BE2C (cell line): ENCODE measurements at regions not wholly inside any gene's neighbourhood (a gene's known extent, or its start where the extent isn't known, plus 50 kb on each side); places are given as distances from the start of the nearest gene placed in this dataset.

ENCODE experiments used
- DNase-seq: peaks from one replicate; pipeline ENCODE4 v3.0.0-alpha.2; 2020
- H3K27me3 ChIP-seq: fragments of 250-450 bp; sonication (Bioruptor Pico); 2 replicates; pipeline ENCODE4 v1.5.1; 2020; ENCODE audit warnings: mild to moderate bottlenecking
- H3K36me3 ChIP-seq: fragments of 250-450 bp; sonication (Bioruptor Pico); 2 replicates; pipeline ENCODE4 v1.5.1; 2020; ENCODE audit warnings: mild to moderate bottlenecking
- H3K4me1 ChIP-seq: fragments of 250-450 bp; sonication (Bioruptor Pico); 2 replicates; pipeline ENCODE4 v1.5.1; 2020
- H3K4me3 ChIP-seq: 2 replicates; pipeline ENCODE4 v1.5.1; 2011; ENCODE audit warnings: low read depth, low read length
- H3K9me3 ChIP-seq: fragments of 250-450 bp; sonication (Bioruptor Pico); 2 replicates; pipeline ENCODE4 v1.5.1; 2020
- CTCF ChIP-seq: IDR thresholded peaks from 2 replicates; pipeline ENCODE4 v1.5.1; 2012; ENCODE audit warnings: mild to moderate bottlenecking, low read depth, low read length

GRCh38 chr5:6859023-6859422 is 145.8 kb downstream of the TENT4A start:
- DNase-seq = no peak
- no peaks in the 10 kb centered on the region; the same call in 1 of the 2 replicates for H3K27me3 ChIP-seq

GRCh38 chr5:6859951-6860638 is 146.9 kb downstream of the TENT4A start:
- no peak for DNase-seq
- no peaks in the 10 kb centered on the region for H3K36me3 ChIP-seq
- H3K4me1 ChIP-seq = no peaks in the 10 kb centered on the region
- H3K9me3 ChIP-seq = no peaks in the 10 kb centered on the region
- H3K4me3 ChIP-seq = no peak overlapping the region
- peaks cover 5% of the 10 kb centered on the region; the same call in 1 of the 2 replicates for H3K27me3 ChIP-seq
- no peak for TF ChIP-seq CTCF

More at GRCh38 chr5:6859023-6859422, 145.8 kb downstream of the TENT4A start:
- Histone ChIP-seq H3K9me3 (no peaks in the 10 kb centered on the region), H3K36me3 (no peaks in the 10 kb centered on the region), H3K4me1 (no peaks in the 10 kb centered on the region), H3K4me3 (no peak overlapping the region)
- no peak for TF ChIP-seq CTCF

- no peaks in the 10 kb centered on the region for H3K4me1 ChIP-seq
- no peak for DNase-seq
- TF ChIP-seq CTCF = no peak
- H3K36me3 ChIP-seq = no peaks in the 10 kb centered on the region
- H3K27me3 ChIP-seq = peaks cover 5% of the 10 kb centered on the region; the same call in 1 of the 2 replicates
- H3K9me3 ChIP-seq = no peaks in the 10 kb centered on the region
- no peak overlapping the region for H3K4me3 ChIP-seq
Observed at GRCh38 chr5:6861036-6861435, 147.8 kb downstream of the TENT4A start.

DNA sequence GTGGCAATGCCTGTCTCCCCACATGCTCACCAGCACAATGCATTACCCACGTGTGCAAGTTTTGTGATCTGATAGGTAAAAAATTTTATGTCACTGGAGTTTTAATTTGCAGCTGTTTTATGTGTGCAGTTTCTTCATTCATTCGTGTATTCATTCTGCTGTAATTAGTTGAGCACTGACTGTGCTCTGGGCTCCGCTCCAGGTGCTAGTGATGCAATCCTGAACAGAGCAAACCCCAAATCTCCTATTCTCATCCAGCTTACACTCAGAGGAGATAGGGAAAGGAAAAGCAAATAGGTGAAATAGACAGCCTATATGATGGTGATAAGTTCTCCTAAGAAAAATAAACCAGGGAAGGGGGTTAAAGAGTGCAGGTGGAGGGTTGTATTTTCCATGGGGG is 148.4 kb downstream of the TENT4A start:
- Histone ChIP-seq H3K4me3 (no peak overlapping the region), H3K4me1 (no peaks in the 10 kb centered on the region), H3K9me3 (no peaks in the 10 kb centered on the region), H3K36me3 (no peaks in the 10 kb centered on the region), H3K27me3 (peaks cover 5% of the 10 kb centered on the region; the same call in 1 of the 2 replicates)
- no peak for TF ChIP-seq CTCF
- DNase-seq = no peak

DNA sequence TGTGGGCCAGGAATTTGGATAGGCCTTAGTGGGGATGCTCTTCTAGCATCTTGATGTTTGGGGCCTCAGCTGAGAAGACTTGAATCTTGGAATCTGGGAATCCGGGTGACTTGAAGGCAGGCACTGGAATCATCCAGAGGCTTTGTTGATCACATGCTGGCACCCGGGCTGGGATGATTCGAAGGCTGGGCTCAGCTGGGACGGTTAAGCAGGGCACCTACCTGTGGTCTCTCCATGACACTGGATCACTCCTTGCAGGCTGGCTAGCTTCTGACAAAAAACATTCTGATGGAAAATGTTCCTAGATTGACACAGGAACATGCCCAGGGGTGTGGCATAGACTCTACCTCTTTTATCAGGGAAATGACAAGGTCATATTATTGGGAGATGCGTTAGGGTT is 149.1 kb downstream of the TENT4A start:
- no peak for TF ChIP-seq CTCF
- H3K4me3 ChIP-seq = no peak overlapping the region
- no peaks in the 10 kb centered on the region for H3K9me3 ChIP-seq
- H3K27me3 ChIP-seq = peaks cover 5% of the 10 kb centered on the region; the same call in 1 of the 2 replicates
- H3K36me3 ChIP-seq = no peaks in the 10 kb centered on the region
- DNase-seq = no peak
- H3K4me1 ChIP-seq = no peaks in the 10 kb centered on the region

DNA sequence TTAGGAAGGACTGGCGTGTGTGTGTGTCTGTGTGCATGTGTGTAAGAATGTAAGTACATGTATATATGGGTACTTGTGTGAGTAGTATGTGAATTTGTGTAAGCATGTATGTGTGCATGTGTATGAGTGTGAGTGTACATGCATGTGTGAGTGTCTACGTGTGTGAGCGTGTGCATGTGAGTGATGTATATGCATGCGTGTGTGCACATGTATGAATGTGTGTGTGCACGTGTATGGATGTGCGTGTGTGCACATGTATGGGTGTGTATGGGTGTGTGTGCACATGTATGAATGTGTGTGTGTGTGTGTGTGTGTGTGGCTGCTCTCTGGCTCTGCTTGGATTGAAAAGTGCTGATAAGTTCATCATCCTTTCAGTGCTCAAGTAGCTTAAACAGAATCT is 154.5 kb downstream of the TENT4A start:
- Histone ChIP-seq H3K4me1 (no peaks in the 10 kb centered on the region), H3K36me3 (no peaks in the 10 kb centered on the region), H3K27me3 (peaks cover 5% of the 10 kb centered on the region; the same call in 1 of the 2 replicates), H3K9me3 (no peaks in the 10 kb centered on the region), H3K4me3 (no peak overlapping the region)
- no peak for DNase-seq
- no peak for TF ChIP-seq CTCF
